Fibroblast of lung (primary cell): ENCODE measurements at regions not wholly inside any gene's neighbourhood (a gene's known extent, or its start where the extent isn't known, plus 50 kb on each side); places are given as distances from the start of the nearest gene placed in this dataset.

Experiments
- EZH2 ChIP-seq: IDR thresholded peaks from 2 replicates; pipeline ENCODE4 v1.5.1; 2012; ENCODE audit warnings: low read length, control low read depth, mild to moderate bottlenecking; ENCODE audit errors: missing control alignments
- TF ChIP-seq, protein P1 (sequence below), 2 donors: IDR thresholded peaks in 1 of 2; conservative IDR thresholded peaks in 1 of 2; 1 replicate in 1 of 2; 2 replicates in 1 of 2; pipeline ENCODE4 v1.5.1; 2011 to 2012; ENCODE audit warnings: low read length in 2 of 2, control low read depth in 1 of 2, inconsistent platforms in 1 of 2, low read depth in 1 of 2, mild to moderate bottlenecking in 1 of 2

DNA sequence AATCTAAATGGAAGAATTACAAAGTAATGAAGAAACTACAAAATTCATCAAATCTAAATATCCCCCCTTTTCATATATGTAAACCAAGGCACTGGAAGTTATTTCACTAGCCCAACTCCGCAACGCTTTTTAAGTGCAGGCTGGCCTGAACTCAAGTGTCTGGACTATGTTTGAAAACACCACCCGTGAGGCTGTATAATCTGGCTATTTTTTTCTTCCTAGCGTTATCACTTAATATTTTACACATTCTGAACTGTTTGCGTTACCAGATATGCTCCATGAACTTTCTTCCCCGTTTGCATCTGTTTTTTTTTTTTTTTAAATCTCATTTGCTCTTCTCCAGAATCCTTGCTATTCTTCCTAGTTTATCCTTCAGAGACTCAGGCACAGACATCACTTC is 619.5 kb upstream of the CBLB start:
- TF ChIP-seq, protein P1, sequence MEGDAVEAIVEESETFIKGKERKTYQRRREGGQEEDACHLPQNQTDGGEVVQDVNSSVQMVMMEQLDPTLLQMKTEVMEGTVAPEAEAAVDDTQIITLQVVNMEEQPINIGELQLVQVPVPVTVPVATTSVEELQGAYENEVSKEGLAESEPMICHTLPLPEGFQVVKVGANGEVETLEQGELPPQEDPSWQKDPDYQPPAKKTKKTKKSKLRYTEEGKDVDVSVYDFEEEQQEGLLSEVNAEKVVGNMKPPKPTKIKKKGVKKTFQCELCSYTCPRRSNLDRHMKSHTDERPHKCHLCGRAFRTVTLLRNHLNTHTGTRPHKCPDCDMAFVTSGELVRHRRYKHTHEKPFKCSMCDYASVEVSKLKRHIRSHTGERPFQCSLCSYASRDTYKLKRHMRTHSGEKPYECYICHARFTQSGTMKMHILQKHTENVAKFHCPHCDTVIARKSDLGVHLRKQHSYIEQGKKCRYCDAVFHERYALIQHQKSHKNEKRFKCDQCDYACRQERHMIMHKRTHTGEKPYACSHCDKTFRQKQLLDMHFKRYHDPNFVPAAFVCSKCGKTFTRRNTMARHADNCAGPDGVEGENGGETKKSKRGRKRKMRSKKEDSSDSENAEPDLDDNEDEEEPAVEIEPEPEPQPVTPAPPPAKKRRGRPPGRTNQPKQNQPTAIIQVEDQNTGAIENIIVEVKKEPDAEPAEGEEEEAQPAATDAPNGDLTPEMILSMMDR (conservative IDR thresholded peaks at IDR 0.05 in 1 of 2, IDR thresholded peaks at IDR 0.05 in 1 of 2; ENCODE audit: low read depth in 1 of 2, low read length in 2 of 2) = no peak
- TF ChIP-seq EZH2 = no peak
